H9 (cell line): ENCODE measurements at regions not wholly inside any gene's neighbourhood (a gene's known extent, or its start where the extent isn't known, plus 50 kb on each side); places are given as distances from the start of the nearest gene placed in this dataset.

Source experiments
- DNase-seq: peaks from one replicate; pipeline ENCODE4 v3.0.0-alpha.2; 2017
- H2AFZ ChIP-seq: one replicate; pipeline ENCODE4 v1.6.1; 2013; ENCODE audit warnings: mild to moderate bottlenecking, low read length, control low read depth, moderate library complexity
- H2AK5ac ChIP-seq: 2 replicates; pipeline ENCODE4 v1.6.1; 2013; ENCODE audit warnings: low read length, control low read depth, mixed read lengths; ENCODE audit not compliant: insufficient read length
- H2BK120ac ChIP-seq: one replicate; pipeline ENCODE4 v1.6.1; 2013; ENCODE audit warnings: low read depth, mild to moderate bottlenecking, low read length, control low read depth, inconsistent platforms; ENCODE audit not compliant: poor library complexity, severe bottlenecking
- H2BK12ac ChIP-seq: 2 replicates; pipeline ENCODE4 v1.6.1; 2013; ENCODE audit warnings: low read length, control low read depth, mixed read lengths, low read depth; ENCODE audit not compliant: insufficient read length
- H2BK15ac ChIP-seq: 2 replicates; pipeline ENCODE4 v1.6.1; 2013; ENCODE audit warnings: low read depth, low read length, control low read depth
- H2BK20ac ChIP-seq: one replicate; pipeline ENCODE4 v1.6.1; 2013; ENCODE audit warnings: low read depth, mild to moderate bottlenecking, low read length, control low read depth, inconsistent platforms; ENCODE audit not compliant: poor library complexity, severe bottlenecking
- H2BK5ac ChIP-seq: 2 replicates; pipeline ENCODE4 v1.6.1; 2013; ENCODE audit warnings: low read length, control low read depth, mixed read lengths; ENCODE audit not compliant: insufficient read length
- H3K14ac ChIP-seq: 2 replicates; pipeline ENCODE4 v1.6.1; 2013; ENCODE audit warnings: low read length, control low read depth; ENCODE audit not compliant: insufficient read depth
- H3K18ac ChIP-seq: 2 replicates; pipeline ENCODE4 v1.6.1; 2013; ENCODE audit warnings: low read depth, mild to moderate bottlenecking, mixed read lengths, low read length, control low read depth; ENCODE audit not compliant: insufficient read length
- H3K23ac ChIP-seq: 2 replicates; pipeline ENCODE4 v1.6.1; 2013; ENCODE audit warnings: low read length, control low read depth, mixed read lengths, low read depth; ENCODE audit not compliant: insufficient read length
- H3K23me2 ChIP-seq: 2 replicates; pipeline ENCODE4 v1.6.1; 2013; ENCODE audit warnings: low read depth, mild to moderate bottlenecking, mixed read lengths, low read length, control low read depth; ENCODE audit not compliant: insufficient read length, poor library complexity, severe bottlenecking
- H3K27ac ChIP-seq: 2 replicates; pipeline ENCODE4 v1.5.1; 2013; ENCODE audit warnings: low read length, control low read depth, mixed read lengths, low read depth; ENCODE audit not compliant: insufficient read length
- H3K27me3 ChIP-seq: 2 replicates; pipeline ENCODE4 v1.6.1; 2013; ENCODE audit warnings: low read length, control low read depth, inconsistent platforms; ENCODE audit not compliant: insufficient read depth
- H3K4ac ChIP-seq: 2 replicates; pipeline ENCODE4 v1.6.1; 2013; ENCODE audit warnings: low read depth, mild to moderate bottlenecking, control low read depth, inconsistent platforms, low read length, moderate library complexity
- H3K4me1 ChIP-seq: 2 replicates; pipeline ENCODE4 v1.6.1; 2013; ENCODE audit warnings: low read length, control low read depth, inconsistent platforms; ENCODE audit not compliant: insufficient read depth
- H3K4me2 ChIP-seq: 2 replicates; pipeline ENCODE4 v1.6.1; 2013; ENCODE audit warnings: low read length, control low read depth, mixed read lengths; ENCODE audit not compliant: insufficient read length, insufficient read depth
- H3K56ac ChIP-seq: 2 replicates; pipeline ENCODE4 v1.6.1; 2013; ENCODE audit warnings: low read depth, mild to moderate bottlenecking, mixed read lengths, low read length, control low read depth; ENCODE audit not compliant: insufficient read length
- H3K79me1 ChIP-seq: 2 replicates; pipeline ENCODE4 v1.6.1; 2013; ENCODE audit warnings: low read depth, mild to moderate bottlenecking, moderate library complexity, low read length, control low read depth, inconsistent platforms; ENCODE audit not compliant: insufficient read depth, poor library complexity, severe bottlenecking
- H3K79me2 ChIP-seq: 2 replicates; pipeline ENCODE4 v1.6.1; 2013; ENCODE audit warnings: low read length, control low read depth, inconsistent platforms; ENCODE audit not compliant: insufficient read depth
- H3K9ac ChIP-seq: 2 replicates; pipeline ENCODE4 v1.6.1; 2013; ENCODE audit warnings: low read length, control low read depth, mixed read lengths; ENCODE audit not compliant: insufficient read length; ENCODE audit errors: extremely low read depth
- H3K9me3 ChIP-seq: one replicate; pipeline ENCODE4 v1.6.1; 2013; ENCODE audit warnings: low read depth, low read length, inconsistent platforms; ENCODE audit not compliant: control insufficient read depth
- H3T11ph ChIP-seq: one replicate; pipeline ENCODE4 v1.6.1; 2013; ENCODE audit warnings: mild to moderate bottlenecking, low read length, control low read depth, inconsistent platforms
- H4K20me1 ChIP-seq: one replicate; pipeline ENCODE4 v1.6.1; 2013; ENCODE audit not compliant: control insufficient read depth, insufficient read length, insufficient read depth
- H4K5ac ChIP-seq: 2 replicates; pipeline ENCODE4 v1.6.1; 2013; ENCODE audit warnings: low read depth, mild to moderate bottlenecking, mixed read lengths, low read length, control low read depth; ENCODE audit not compliant: insufficient read length
- H4K8ac ChIP-seq: replicated peaks from 2 replicates; pipeline ENCODE4 v1.6.1; 2013; ENCODE audit warnings: low read length, control low read depth, mixed read lengths, low read depth; ENCODE audit not compliant: insufficient read length
- H4K91ac ChIP-seq: 2 replicates; pipeline ENCODE4 v1.6.1; 2013; ENCODE audit warnings: low read depth, mild to moderate bottlenecking, moderate library complexity, mixed read lengths, low read length, control low read depth; ENCODE audit not compliant: insufficient read length
- H3K27ac Mint-ChIP-seq, 3 experiments: 2 replicates in 2 of 3; 3 replicates in 1 of 3; pipeline ENCODE4 v1.8.0; 2020 to 2021; ENCODE audit warnings: mixed read lengths in 3 of 3, mild to moderate bottlenecking in 1 of 3, moderate library complexity in 1 of 3
- H3K27me3 Mint-ChIP-seq: 2 replicates; pipeline ENCODE4 v1.8.0; 2021; ENCODE audit warnings: low read depth, mild to moderate bottlenecking, moderate library complexity, mixed read lengths
- H3K36me3 Mint-ChIP-seq, 3 experiments: 2 replicates in 2 of 3; 3 replicates in 1 of 3; pipeline ENCODE4 v1.8.0; 2020 to 2021; ENCODE audit warnings: low read depth in 3 of 3, mixed read lengths in 3 of 3; ENCODE audit not compliant: insufficient read depth in 1 of 3
- H3K4me1 Mint-ChIP-seq, 2 experiments: 2 replicates each; pipeline ENCODE4 v1.8.0; 2020; ENCODE audit warnings: mixed read lengths in 2 of 2
- H3K4me3 Mint-ChIP-seq, 2 experiments: 2 replicates in 1 of 2; 3 replicates in 1 of 2; pipeline ENCODE4 v1.8.0; 2020 to 2021; ENCODE audit warnings: mild to moderate bottlenecking in 2 of 2, mixed read lengths in 2 of 2, moderate library complexity in 1 of 2
- H3K9me3 Mint-ChIP-seq, 2 experiments: 2 replicates in 1 of 2; 3 replicates in 1 of 2; pipeline ENCODE4 v1.8.0; 2020; ENCODE audit warnings: mild to moderate bottlenecking in 2 of 2, mixed read lengths in 2 of 2, moderate library complexity in 1 of 2
- WGBS: extraction: QIAGEN DNeasy Blood & Tissue Kit; methylation state at CpG from one replicate; pipeline ENCODE4 v1.1.7; 2013; ENCODE audit warnings: missing lambda C conversion rate, low lambda C conversion rate, mixed read lengths; ENCODE audit not compliant: insufficient read length; ENCODE audit errors: extremely low coverage; 5-methylcytosine and 5-hydroxymethylcytosine counted together
- TF ChIP-seq, protein P1 (sequence below): fragments of 200-600 bp; sonication (generic); conservative IDR thresholded peaks from 3 replicates; pipeline ENCODE4 v1.8.0; 2021; ENCODE audit warnings: antibody characterized with exemption, mild to moderate bottlenecking

DNA sequence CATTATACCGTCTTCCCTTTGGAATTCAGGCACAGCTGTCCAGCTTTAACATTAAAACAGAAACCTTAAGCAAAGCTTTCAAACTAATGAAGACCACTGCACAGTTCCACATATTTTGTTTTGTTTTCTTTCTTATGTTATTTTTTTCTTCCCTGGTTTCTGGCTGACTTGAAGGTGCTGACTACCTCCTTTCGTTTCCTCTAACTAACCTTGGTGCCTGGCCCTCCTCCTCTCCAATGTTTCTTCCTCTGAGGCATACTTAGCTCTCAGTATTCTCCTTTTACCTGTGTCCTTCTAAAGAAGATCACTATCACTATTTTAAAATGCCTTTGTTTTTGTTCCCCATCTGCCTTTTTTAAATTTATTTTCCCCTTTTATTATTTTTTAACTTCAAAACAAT, 433.3 kb upstream of the SPHKAP start:
- Histone ChIP-seq H3K23me2 (no peaks in the 10 kb centered on the region), H3K4ac (no peak overlapping the region), H3K18ac (no peak overlapping the region), H3K4me2 (no peak overlapping the region), H3K27me3 (no peaks in the 10 kb centered on the region), H3K9ac (no peak overlapping the region), H2BK20ac (no peak overlapping the region), H4K91ac (no peak overlapping the region), H3K9me3 (no peaks in the 10 kb centered on the region), H2BK120ac (no peak overlapping the region), H3K79me2 (no peaks in the 10 kb centered on the region), H3K4me1 (no peaks in the 10 kb centered on the region), H3K27ac (no peak overlapping the region), H4K8ac (no peak overlapping the region), H3K23ac (no peak overlapping the region), H4K20me1 (no peaks in the 10 kb centered on the region), H3K79me1 (no peaks in the 10 kb centered on the region), H2BK5ac (no peak overlapping the region), H3K14ac (no peak overlapping the region), H2BK12ac (no peak overlapping the region), H2AK5ac (no peak overlapping the region), H2BK15ac (no peak overlapping the region), H4K5ac (no peak overlapping the region), H3T11ph (no peak overlapping the region), H3K56ac (no peak overlapping the region), H2AFZ (no peak overlapping the region)
- Mint-ChIP-seq H3K36me3 (peaks cover 0 to 2% (median 0%) of the 10 kb centered on the region in 3 experiments; a peak in 2 of 7 replicates), H3K27me3 (no peaks in the 10 kb centered on the region), H3K4me3 (no peak overlapping the region), H3K4me1 (no peaks in the 10 kb centered on the region), H3K9me3 (peaks cover 0 to 3% of the 10 kb centered on the region in 2 experiments; a peak in 1 of 5 replicates), H3K27ac (no peak overlapping the region)
- TF ChIP-seq, protein P1, sequence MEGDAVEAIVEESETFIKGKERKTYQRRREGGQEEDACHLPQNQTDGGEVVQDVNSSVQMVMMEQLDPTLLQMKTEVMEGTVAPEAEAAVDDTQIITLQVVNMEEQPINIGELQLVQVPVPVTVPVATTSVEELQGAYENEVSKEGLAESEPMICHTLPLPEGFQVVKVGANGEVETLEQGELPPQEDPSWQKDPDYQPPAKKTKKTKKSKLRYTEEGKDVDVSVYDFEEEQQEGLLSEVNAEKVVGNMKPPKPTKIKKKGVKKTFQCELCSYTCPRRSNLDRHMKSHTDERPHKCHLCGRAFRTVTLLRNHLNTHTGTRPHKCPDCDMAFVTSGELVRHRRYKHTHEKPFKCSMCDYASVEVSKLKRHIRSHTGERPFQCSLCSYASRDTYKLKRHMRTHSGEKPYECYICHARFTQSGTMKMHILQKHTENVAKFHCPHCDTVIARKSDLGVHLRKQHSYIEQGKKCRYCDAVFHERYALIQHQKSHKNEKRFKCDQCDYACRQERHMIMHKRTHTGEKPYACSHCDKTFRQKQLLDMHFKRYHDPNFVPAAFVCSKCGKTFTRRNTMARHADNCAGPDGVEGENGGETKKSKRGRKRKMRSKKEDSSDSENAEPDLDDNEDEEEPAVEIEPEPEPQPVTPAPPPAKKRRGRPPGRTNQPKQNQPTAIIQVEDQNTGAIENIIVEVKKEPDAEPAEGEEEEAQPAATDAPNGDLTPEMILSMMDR = no peak
- WGBS = no CpG with 5 or more reads among the region's 2 CpGs
- DNase-seq = no peak
